ENCODE measurements at regions not wholly inside any gene's neighbourhood (a gene's known extent, or its start where the extent isn't known, plus 50 kb on each side); places are given as distances from the start of the nearest gene placed in this dataset.
"Not testable (repeated sequence)": the region's sequence is repeated elsewhere in the genome, so short reads cannot be mapped to it uniquely, and the experiment has no call there.

DNA sequence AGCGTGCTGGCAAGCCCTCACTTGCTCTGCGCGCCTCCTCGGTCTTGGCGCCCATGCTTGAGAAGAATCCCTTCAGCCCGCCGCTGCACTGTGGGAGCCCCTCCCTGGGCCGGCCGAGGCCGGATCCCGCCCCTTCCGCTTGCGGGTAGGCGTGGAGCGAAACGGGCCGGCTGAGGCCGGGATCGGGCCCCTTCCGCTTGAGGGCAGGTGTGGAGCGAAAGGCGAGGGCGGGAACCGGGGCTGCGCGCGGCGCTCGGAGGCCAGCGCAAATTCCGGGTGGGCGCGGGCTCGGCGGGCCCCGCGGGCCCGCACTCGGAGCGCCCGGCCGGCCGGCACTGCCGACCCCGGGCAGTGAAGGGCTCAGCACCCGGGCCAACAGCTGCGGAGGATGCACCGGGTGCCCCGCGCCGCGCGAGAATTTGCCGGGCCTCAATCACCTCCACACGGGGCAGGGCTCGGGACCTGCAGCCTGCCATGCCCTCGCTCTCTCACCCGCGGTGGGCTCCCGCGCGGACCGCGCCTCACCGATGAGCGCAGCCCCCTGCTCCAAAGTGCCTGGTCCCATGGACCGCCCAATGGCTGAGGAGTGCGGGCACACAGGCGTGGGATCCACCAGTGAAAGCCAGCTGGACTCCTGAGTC lies 58.1 kb upstream of the GBA3 start:
- Histone ChIP-seq H3K9me3 (no peaks in the 10 kb centered on the region), H3K36me3 (no peaks in the 10 kb centered on the region), H3K4me3 (ENCODE audit: low read depth, low read length) (no peak overlapping the region), H3K27me3 (peaks cover 5% of the 10 kb centered on the region), H3K4me1 (no peaks in the 10 kb centered on the region)
- no peak for DNase-seq
- TF ChIP-seq, protein P1, sequence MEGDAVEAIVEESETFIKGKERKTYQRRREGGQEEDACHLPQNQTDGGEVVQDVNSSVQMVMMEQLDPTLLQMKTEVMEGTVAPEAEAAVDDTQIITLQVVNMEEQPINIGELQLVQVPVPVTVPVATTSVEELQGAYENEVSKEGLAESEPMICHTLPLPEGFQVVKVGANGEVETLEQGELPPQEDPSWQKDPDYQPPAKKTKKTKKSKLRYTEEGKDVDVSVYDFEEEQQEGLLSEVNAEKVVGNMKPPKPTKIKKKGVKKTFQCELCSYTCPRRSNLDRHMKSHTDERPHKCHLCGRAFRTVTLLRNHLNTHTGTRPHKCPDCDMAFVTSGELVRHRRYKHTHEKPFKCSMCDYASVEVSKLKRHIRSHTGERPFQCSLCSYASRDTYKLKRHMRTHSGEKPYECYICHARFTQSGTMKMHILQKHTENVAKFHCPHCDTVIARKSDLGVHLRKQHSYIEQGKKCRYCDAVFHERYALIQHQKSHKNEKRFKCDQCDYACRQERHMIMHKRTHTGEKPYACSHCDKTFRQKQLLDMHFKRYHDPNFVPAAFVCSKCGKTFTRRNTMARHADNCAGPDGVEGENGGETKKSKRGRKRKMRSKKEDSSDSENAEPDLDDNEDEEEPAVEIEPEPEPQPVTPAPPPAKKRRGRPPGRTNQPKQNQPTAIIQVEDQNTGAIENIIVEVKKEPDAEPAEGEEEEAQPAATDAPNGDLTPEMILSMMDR (IDR thresholded peaks at IDR 0.05; ENCODE audit: low read depth, low read length) = no peak

DNA sequence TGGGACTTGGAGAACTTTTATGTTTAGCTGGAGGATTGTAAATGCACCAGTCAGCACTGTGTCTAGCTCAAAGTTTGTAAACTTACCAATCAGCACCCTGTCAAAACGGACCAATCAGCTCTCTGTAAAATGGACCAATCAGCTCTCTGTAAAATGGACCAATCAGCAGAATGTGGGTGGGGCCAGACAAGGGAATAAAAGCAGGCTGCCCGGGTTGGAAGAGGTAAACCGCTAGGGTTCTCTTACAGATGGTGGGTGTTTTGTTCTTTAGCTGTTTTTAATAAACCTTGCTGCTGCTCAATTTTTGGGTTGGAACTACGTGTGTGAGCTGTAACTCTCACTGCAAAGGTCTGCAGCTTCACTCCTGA lies 57.6 kb upstream of the GBA3 start:
- not testable (repeated sequence) for DNase-seq; H3K4me1 ChIP-seq; H3K36me3 ChIP-seq; H3K9me3 ChIP-seq; H3K27me3 ChIP-seq; H3K4me3 ChIP-seq (ENCODE audit: low read depth, low read length)

DNA sequence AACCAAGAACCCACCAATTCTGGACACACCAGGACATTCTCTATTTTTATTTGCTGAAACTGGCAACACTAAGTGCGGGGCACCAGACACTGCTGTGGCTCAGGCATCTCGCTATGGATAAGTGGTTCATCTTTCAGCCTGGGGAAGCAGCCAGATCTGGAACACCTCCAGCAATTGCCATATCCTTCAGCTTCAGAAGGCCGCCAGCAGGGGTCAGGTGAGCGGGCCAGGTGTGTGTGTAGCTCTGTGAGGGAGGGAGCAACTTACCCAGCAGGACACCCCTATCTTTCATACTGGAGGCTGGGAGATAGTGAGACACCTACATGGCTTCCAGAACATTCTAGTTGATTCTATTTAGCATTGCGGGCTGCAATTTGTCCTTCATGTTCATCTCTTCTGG lies 57.0 kb upstream of the GBA3 start:
- H3K4me3 ChIP-seq (ENCODE audit: low read depth, low read length) = no peak overlapping the region
- no peak for DNase-seq
- TF ChIP-seq, protein P1 (IDR thresholded peaks at IDR 0.05; ENCODE audit: low read depth, low read length) = no peak
- no peaks in the 10 kb centered on the region for H3K9me3 ChIP-seq
- peaks cover 5% of the 10 kb centered on the region for H3K27me3 ChIP-seq
- H3K36me3 ChIP-seq = no peaks in the 10 kb centered on the region
- no peaks in the 10 kb centered on the region for H3K4me1 ChIP-seq

DNA sequence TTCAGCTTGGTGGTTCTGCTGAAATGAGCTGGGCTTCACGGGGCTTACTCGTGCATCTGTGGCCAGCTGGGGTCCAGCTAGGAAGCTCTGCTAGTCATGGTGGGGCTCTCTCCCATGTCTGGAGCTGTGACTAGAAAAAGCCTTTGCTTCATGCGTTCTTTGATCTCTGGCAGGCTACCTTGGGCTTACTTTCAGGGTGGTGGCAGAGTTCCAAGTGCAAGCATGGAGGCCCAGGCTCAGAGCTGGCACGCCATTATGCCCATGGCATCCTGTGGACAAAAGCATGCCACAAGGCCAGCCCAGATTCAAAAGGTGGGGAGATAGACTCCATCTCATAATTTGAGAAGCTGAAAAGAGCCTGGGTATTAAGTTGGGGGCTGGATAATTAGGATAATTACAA lies 55.4 kb upstream of the GBA3 start:
- H3K27me3 ChIP-seq = no peaks in the 10 kb centered on the region; the same call in none of the 2 replicates
- no peak overlapping the region for H3K4me3 ChIP-seq (ENCODE audit: low read depth, low read length)
- DNase-seq = no peak
- H3K4me1 ChIP-seq = no peaks in the 10 kb centered on the region
- no peaks in the 10 kb centered on the region for H3K36me3 ChIP-seq
- H3K9me3 ChIP-seq = no peaks in the 10 kb centered on the region
- TF ChIP-seq, protein P1 (IDR thresholded peaks at IDR 0.05; ENCODE audit: low read depth, low read length) = no peak
